Gastroesophageal sphincter (tissue), 4 donors: ENCODE measurements at regions not wholly inside any gene's neighbourhood (a gene's known extent, or its start where the extent isn't known, plus 50 kb on each side); places are given as distances from the start of the nearest gene placed in this dataset.

ENCODE experiments used
- ATAC-seq: fragments of 150-250 bp; one replicate; pipeline ENCODE4 v1.9.1; 2016; ENCODE audit warnings: mild to moderate bottlenecking, moderate library complexity
- H3K27ac ChIP-seq, 4 donors: fragments of 200-600 bp; sonication (generic) in 3 of 4; 1 replicate in 3 of 4; 2 replicates in 1 of 4; pipeline ENCODE4 v1.5.1; 2016 to 2019
- H3K27me3 ChIP-seq: fragments of 200-600 bp; sonication (generic); one replicate; pipeline ENCODE4 v1.5.1; 2019
- H3K36me3 ChIP-seq, 2 donors: fragments of 200-600 bp; sonication (generic); one replicate each; pipeline ENCODE4 v1.5.1; 2019; ENCODE audit warnings: control low read depth in 1 of 2
- H3K4me1 ChIP-seq, 3 donors: fragments of 200-600 bp; sonication (generic); 1 replicate in 2 of 3; 2 replicates in 1 of 3; pipeline ENCODE4 v1.5.1; 2016 to 2019; ENCODE audit warnings: control low read depth in 2 of 3
- H3K4me3 ChIP-seq, 2 donors: fragments of 200-600 bp; sonication (generic); one replicate each; pipeline ENCODE4 v1.5.1; 2019; ENCODE audit warnings: mild to moderate bottlenecking in 1 of 2, moderate library complexity in 1 of 2
- H3K9me3 ChIP-seq, 3 donors: fragments of 200-600 bp; sonication (generic); one replicate each; pipeline ENCODE4 v1.5.1; 2017 to 2019; ENCODE audit warnings: control low read depth in 2 of 3
- EP300 ChIP-seq: sonication (generic); formaldehyde crosslinking; IDR thresholded peaks from one replicate; pipeline ENCODE4 v1.6.1; 2017; ENCODE audit warnings: antibody characterized with exemption, mild to moderate bottlenecking
- POLR2A ChIP-seq, 2 donors: fragments of 450-650 bp; IDR thresholded peaks; one replicate each; pipeline ENCODE4 v1.6.1; 2017; ENCODE audit warnings: antibody characterized with exemption in 2 of 2, mild to moderate bottlenecking in 2 of 2, moderate library complexity in 1 of 2
- POLR2AphosphoS5 ChIP-seq: sonication (generic); formaldehyde crosslinking; IDR thresholded peaks from one replicate; pipeline ENCODE4 v1.6.1; 2017; ENCODE audit warnings: antibody characterized with exemption
- WGBS, 2 donors: methylation state at CpG; one replicate each; pipeline ENCODE4 v1.1.5; 2018; ENCODE audit warnings: low coverage in 1 of 2; 5-methylcytosine and 5-hydroxymethylcytosine counted together
- TF ChIP-seq, protein P1 (sequence below), 4 experiments: fragments of 200-600 bp in 2 of 4; fragments of 450-650 bp in 2 of 4; sonication (generic) in 1 of 4; IDR thresholded peaks; one replicate each; pipeline ENCODE4 v1.5.1; 2017 to 2019; ENCODE audit warnings: antibody characterized with exemption in 4 of 4, mild to moderate bottlenecking in 2 of 4, moderate library complexity in 2 of 4

GRCh38 chr2:238987352-238987981, 139.6 kb downstream of the TWIST2 start:
- Histone ChIP-seq H3K9me3 (no peaks in the 10 kb centered on the region), H3K36me3 (no peaks in the 10 kb centered on the region), H3K4me1 (no peaks in the 10 kb centered on the region), H3K27me3 (peaks cover 10% of the 10 kb centered on the region), H3K4me3 (no peak overlapping the region), H3K27ac (no peak overlapping the region)
- WGBS, 2 donors: 79 to 88% methylated on average over 9 to 14 of the region's 14 CpGs
- TF ChIP-seq POLR2A (IDR thresholded peaks at IDR 0.05) (no peak), POLR2AphosphoS5 (no peak)
- no peak for ATAC-seq

- H3K4me3 ChIP-seq: no peak overlapping the region
- no peaks in the 10 kb centered on the region for H3K9me3 ChIP-seq
- WGBS, 2 donors: 78% methylated on average over 6 of the region's 7 CpGs; no CpG with 5 or more reads in 1 of the 2 donors
- H3K27me3 ChIP-seq: peaks cover 10% of the 10 kb centered on the region
- H3K4me1 ChIP-seq: no peaks in the 10 kb centered on the region
- TF ChIP-seq POLR2AphosphoS5 (no peak), POLR2A (IDR thresholded peaks at IDR 0.05) (no peak), EP300 (no peak)
- TF ChIP-seq, protein P1, sequence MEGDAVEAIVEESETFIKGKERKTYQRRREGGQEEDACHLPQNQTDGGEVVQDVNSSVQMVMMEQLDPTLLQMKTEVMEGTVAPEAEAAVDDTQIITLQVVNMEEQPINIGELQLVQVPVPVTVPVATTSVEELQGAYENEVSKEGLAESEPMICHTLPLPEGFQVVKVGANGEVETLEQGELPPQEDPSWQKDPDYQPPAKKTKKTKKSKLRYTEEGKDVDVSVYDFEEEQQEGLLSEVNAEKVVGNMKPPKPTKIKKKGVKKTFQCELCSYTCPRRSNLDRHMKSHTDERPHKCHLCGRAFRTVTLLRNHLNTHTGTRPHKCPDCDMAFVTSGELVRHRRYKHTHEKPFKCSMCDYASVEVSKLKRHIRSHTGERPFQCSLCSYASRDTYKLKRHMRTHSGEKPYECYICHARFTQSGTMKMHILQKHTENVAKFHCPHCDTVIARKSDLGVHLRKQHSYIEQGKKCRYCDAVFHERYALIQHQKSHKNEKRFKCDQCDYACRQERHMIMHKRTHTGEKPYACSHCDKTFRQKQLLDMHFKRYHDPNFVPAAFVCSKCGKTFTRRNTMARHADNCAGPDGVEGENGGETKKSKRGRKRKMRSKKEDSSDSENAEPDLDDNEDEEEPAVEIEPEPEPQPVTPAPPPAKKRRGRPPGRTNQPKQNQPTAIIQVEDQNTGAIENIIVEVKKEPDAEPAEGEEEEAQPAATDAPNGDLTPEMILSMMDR (IDR thresholded peaks at IDR 0.05): no peak
- no peak for ATAC-seq
- H3K27ac ChIP-seq: no peak overlapping the region
- no peaks in the 10 kb centered on the region for H3K36me3 ChIP-seq
Measured at GRCh38 chr2:238988105-238988504, 140.2 kb downstream of the TWIST2 start.

GRCh38 chr2:238988752-238989151, 140.9 kb downstream of the TWIST2 start:
- no peak for ATAC-seq
- no CpG with 5 or more reads among the region's 5 CpGs for WGBS, 2 donors
- Histone ChIP-seq H3K4me1 (no peaks in the 10 kb centered on the region), H3K27me3 (peaks cover 10% of the 10 kb centered on the region), H3K4me3 (no peak overlapping the region), H3K27ac (no peak overlapping the region), H3K36me3 (no peaks in the 10 kb centered on the region), H3K9me3 (no peaks in the 10 kb centered on the region)
- TF ChIP-seq POLR2A (IDR thresholded peaks at IDR 0.05): no peak
- no peak for TF ChIP-seq POLR2AphosphoS5
- TF ChIP-seq EP300: no peak
- TF ChIP-seq, protein P1 (IDR thresholded peaks at IDR 0.05): no peak

DNA sequence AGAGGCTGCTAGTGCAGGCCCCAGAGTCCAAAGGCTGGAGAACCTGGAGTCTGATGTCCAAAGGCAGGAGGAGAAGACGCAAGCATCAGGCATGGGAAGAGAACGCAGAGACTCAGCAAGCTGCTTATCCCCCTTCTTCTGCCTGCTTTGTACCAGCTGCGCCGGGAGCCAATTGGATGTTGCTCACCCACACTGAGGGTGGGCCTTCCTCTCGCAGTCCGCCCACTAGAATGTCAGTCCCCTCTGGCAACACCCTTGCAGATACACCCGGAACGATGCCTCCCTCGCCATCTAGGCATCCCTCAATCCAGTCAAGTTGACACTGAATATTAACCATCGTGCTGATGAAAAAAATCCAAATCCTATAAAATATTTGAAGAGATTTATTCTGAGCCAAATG, 141.6 kb downstream of the TWIST2 start:
- Histone ChIP-seq H3K9me3 (peaks cover 0 to 7% (median 0%) of the 10 kb centered on the region in 3 donors), H3K27me3 (peaks cover 10% of the 10 kb centered on the region), H3K27ac (no peak overlapping the region), H3K4me3 (no peak overlapping the region), H3K4me1 (no peaks in the 10 kb centered on the region), H3K36me3 (no peaks in the 10 kb centered on the region)
- no peak for ATAC-seq
- 87% methylated on average over 9 of the region's 10 CpGs; no CpG with 5 or more reads in 1 of the 2 donors for WGBS, 2 donors
- TF ChIP-seq POLR2A (IDR thresholded peaks at IDR 0.05) (no peak), POLR2AphosphoS5 (no peak), EP300 (no peak)
- TF ChIP-seq, protein P1 (IDR thresholded peaks at IDR 0.05): no peak

DNA sequence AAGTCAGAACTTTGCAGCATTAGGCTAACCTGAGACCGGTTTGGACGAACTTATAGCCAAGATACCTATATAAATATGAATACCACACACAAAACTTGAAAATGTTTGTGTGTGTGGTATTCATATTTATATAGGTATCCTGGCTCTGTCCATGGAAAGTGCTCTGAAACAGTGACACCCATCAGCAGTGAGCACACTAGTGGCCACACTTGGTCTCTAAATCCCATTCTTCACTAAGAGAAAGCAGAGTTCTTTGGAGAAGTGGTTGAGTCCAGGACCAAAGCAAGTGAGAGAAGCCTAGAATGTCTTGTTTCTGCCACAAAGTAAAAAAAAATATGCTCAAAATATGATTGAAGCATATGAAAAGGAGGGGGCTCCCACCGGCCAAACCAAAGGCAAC, 146.5 kb downstream of the TWIST2 start:
- Histone ChIP-seq H3K27ac (no peak overlapping the region), H3K9me3 (peaks cover 0 to 18% (median 0%) of the 10 kb centered on the region in 3 donors), H3K4me3 (no peak overlapping the region), H3K27me3 (peaks cover 11% of the 10 kb centered on the region), H3K36me3 (no peaks in the 10 kb centered on the region), H3K4me1 (peaks cover 0 to 3% (median 0%) of the 10 kb centered on the region in 3 donors)
- TF ChIP-seq POLR2AphosphoS5: no peak
- no peak for TF ChIP-seq EP300
- TF ChIP-seq, protein P1 (IDR thresholded peaks at IDR 0.05): no peak
- no peak for TF ChIP-seq POLR2A (IDR thresholded peaks at IDR 0.05)
- WGBS, 2 donors: 92 to 94% methylated on average over 2 to 3 of the region's 3 CpGs
- no peak for ATAC-seq
